Epithelial cell of proximal tubule (primary cell): ENCODE measurements at regions not wholly inside any gene's neighbourhood (a gene's known extent, or its start where the extent isn't known, plus 50 kb on each side); places are given as distances from the start of the nearest gene placed in this dataset.

Source experiments
- DNase-seq: peaks from one replicate; pipeline ENCODE4 v3.0.0-alpha.2; 2011; ENCODE audit warnings: low read depth
- H3K4me3 ChIP-seq: 2 replicates; pipeline ENCODE4 v1.5.1; 2011; ENCODE audit warnings: low read depth, mild to moderate bottlenecking, low read length
- CTCF ChIP-seq: conservative IDR thresholded peaks from 2 replicates; pipeline ENCODE4 v1.5.1; 2012; ENCODE audit warnings: low read depth, mild to moderate bottlenecking, low read length

GRCh38 chr9:107760469-107761242, 271.1 kb upstream of the KLF4 start:
- no peak for TF ChIP-seq CTCF
- DNase-seq, result no peak
- H3K4me3 ChIP-seq, result no peak overlapping the region

- no peak for TF ChIP-seq CTCF
- DNase-seq, result no peak
- H3K4me3 ChIP-seq, result no peak overlapping the region
Observed at GRCh38 chr9:107759823-107760166, 270.2 kb upstream of the KLF4 start.

GRCh38 chr9:107759009-107759822, 269.6 kb upstream of the KLF4 start:
- H3K4me3 ChIP-seq, result no peak overlapping the region
- DNase-seq, result no peak
- no peak for TF ChIP-seq CTCF

GRCh38 chr9:107756091-107756490, 266.5 kb upstream of the KLF4 start:
- DNase-seq, result no peak
- TF ChIP-seq CTCF, result no peak
- no peak overlapping the region for H3K4me3 ChIP-seq

- no peak overlapping the region for H3K4me3 ChIP-seq
- DNase-seq, result peak; percentile 86
- TF ChIP-seq CTCF, result no peak
Observed at GRCh38 chr9:107755246-107755645, 265.7 kb upstream of the KLF4 start.

- peak; percentile 91 for DNase-seq
- TF ChIP-seq CTCF, result no peak
- no peak overlapping the region for H3K4me3 ChIP-seq
Observed at GRCh38 chr9:107751567-107752210, 262.1 kb upstream of the KLF4 start.
